OCI-LY1 (cell line): ENCODE measurements at regions not wholly inside any gene's neighbourhood (a gene's known extent, or its start where the extent isn't known, plus 50 kb on each side); places are given as distances from the start of the nearest gene placed in this dataset.

Experiments used
- CTCF ChIP-seq: fragments of 200-600 bp; sonication (generic), shearing (Covaris generic); IDR thresholded peaks from 2 replicates; pipeline ENCODE4 v1.5.1; 2017; ENCODE audit warnings: mild to moderate bottlenecking, antibody characterized with exemption, low read length, moderate library complexity, mixed read lengths
- EZH2 ChIP-seq: fragments of 200-600 bp; sonication (generic), shearing (Covaris generic); IDR thresholded peaks from 2 replicates; pipeline ENCODE4 v1.8.0; 2017; ENCODE audit warnings: borderline replicate concordance, mixed run types, mild to moderate bottlenecking, antibody characterized with exemption, low read length, moderate library complexity, mixed read lengths

DNA sequence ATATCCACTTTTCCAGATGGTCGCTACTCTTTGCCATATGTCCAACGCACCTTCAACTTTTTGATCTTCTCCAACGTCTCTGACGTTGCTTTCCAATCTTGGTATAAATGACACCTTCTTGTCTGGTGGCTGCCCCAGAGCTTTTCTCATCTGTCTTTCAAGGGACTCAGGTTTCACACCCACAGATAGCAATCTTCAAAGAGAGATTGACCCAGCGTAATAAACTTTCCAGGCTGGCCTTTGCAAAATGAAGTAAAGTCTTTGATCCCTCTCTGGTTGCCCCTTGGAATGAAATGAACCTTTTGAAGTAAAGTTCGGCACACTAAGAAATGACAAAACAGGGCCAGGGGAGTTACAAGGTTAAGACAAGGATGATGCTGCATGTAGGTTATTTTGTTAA is 138.4 kb upstream of the BDNF start:
- TF ChIP-seq CTCF = no peak
- no peak for TF ChIP-seq EZH2
